T1000 (cell line): ENCODE measurements at regions not wholly inside any gene's neighbourhood (a gene's known extent, or its start where the extent isn't known, plus 50 kb on each side); places are given as distances from the start of the nearest gene placed in this dataset.
"Not testable (repeated sequence)": the region's sequence is repeated elsewhere in the genome, so short reads cannot be mapped to it uniquely, and the experiment has no call there.

Experiments
- DNase-seq: peaks from one replicate; lab custom pipeline; 2025; ENCODE audit warnings: mixed read lengths; lab: John Stamatoyannopoulos, UW

- DNase-seq, result no peak
Observed at GRCh38 chrX:23061116-23061515, 61.4 kb downstream of the DDX53 start.

GRCh38 chrX:23062359-23062758 lies 62.6 kb downstream of the DDX53 start:
- DNase-seq, result no peak

- no peak for DNase-seq
Observed at GRCh38 chrX:23066588-23067281, 67.0 kb downstream of the DDX53 start.

DNA sequence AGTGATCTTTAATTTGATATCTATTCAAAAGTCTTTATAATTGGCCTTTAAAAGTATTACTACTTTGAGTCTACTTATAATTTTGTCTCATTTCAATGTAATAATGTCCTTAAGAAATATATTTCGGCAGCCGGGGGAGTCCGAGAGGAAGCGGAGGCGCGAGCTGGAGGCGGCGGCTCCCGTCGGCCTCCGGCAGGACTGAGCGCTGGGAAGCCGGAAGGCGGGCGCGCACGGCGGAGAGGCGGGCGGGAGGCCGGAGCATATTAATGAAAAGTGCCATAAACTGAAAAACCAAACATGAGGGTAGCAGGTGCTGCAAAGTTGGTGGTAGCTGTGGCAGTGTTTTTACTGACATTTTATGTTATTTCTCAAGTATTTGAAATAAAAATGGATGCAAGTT lies 75.7 kb downstream of the DDX53 start:
- not testable (repeated sequence) for DNase-seq

GRCh38 chrX:23079347-23079746 lies 79.6 kb downstream of the DDX53 start:
- no peak for DNase-seq

DNA sequence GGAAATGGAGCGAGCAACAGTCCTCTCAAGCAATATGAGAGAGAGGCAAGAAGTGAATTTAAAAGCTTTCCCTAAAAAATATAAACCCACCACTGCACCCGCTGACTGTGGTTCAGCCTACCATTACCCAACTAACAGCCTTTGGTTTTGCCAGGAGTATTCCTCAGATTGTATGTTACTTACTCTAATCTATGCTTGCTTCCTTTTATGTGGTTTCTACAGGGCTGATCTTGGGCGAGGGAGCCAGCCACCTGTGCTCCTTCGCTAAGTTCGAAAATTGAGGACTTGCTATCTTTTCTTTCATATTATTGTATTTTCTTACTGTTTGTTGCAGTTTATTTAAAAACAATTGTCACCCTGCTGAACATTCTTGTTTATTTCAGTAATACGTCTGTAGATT lies 101.1 kb downstream of the DDX53 start:
- no peak for DNase-seq

GRCh38 chrX:23103546-23103945 lies 103.8 kb downstream of the DDX53 start:
- DNase-seq, result no peak

- no peak for DNase-seq
Observed at GRCh38 chrX:23114241-23114640, 114.5 kb downstream of the DDX53 start.

GRCh38 chrX:23115651-23116050 lies 115.9 kb downstream of the DDX53 start:
- DNase-seq, result no peak

DNA sequence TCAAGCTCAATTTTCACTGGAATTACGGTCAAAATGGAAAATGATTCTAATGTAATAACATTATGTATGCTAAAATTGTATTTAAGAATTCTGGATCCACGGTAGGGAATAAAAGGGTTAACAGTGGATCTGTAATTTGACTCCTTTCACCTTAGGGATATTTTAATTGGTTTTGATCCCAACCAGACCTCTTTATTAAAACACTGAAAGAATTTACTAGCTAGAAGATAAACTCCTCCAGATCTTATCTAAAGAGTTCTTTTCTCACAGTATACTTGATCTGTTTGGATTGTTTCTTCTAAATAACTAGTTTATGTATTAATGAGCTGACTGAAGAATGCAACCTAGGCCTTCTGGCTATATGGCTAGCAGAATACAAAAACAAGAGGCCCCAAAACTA lies 118.4 kb downstream of the DDX53 start:
- no peak for DNase-seq

- DNase-seq, result no peak
Observed at GRCh38 chrX:23118890-23119527, 119.2 kb downstream of the DDX53 start.

- no peak for DNase-seq
Observed at GRCh38 chrX:23127586-23127985, 127.8 kb downstream of the DDX53 start.

GRCh38 chrX:23133551-23133950 lies 133.8 kb downstream of the DDX53 start:
- DNase-seq, result no peak

- DNase-seq, result no peak
Observed at GRCh38 chrX:23134136-23134535, 134.4 kb downstream of the DDX53 start.

DNA sequence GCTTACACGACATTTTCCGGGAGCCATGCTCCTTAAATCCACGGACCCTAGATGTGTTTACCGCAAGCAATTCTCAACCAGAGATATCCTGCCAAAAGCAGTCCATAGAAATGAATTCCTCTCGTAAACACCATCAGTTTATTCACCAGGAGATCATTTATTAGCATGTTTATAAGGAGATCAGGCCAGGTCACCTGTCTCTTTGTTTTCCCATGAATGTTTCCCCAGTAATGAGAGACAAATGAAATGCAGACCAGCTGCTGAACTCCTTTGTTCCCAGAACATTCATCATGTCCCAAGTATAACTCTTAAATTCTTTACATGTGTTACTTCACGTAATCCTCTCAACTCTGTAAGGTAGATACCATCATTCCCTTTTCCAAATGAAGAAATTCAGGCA lies 137.1 kb downstream of the DDX53 start:
- DNase-seq, result no peak

- DNase-seq, result no peak
Observed at GRCh38 chrX:23168291-23168690, 166.4 kb upstream of the PTCHD1 start.

DNA sequence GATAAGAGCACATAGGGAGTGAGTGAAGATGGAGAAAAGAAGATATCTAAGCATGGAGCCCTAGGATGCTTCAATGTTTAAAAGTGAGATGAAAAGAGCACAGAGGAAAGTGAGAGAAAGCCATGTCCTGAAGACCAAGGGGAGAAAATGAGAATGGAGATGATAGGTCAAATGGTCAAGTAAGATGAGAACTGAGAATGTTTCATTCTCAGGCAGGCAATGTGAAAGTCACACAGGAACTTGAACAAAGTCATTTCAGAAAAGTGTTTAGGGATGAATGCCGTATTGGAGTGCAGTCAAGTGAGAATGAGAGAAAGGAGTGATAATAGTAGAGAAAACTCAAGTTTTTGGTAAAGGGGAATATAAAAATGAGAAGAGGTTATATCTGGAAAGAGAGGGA lies 148.7 kb upstream of the PTCHD1 start:
- DNase-seq, result no peak

DNA sequence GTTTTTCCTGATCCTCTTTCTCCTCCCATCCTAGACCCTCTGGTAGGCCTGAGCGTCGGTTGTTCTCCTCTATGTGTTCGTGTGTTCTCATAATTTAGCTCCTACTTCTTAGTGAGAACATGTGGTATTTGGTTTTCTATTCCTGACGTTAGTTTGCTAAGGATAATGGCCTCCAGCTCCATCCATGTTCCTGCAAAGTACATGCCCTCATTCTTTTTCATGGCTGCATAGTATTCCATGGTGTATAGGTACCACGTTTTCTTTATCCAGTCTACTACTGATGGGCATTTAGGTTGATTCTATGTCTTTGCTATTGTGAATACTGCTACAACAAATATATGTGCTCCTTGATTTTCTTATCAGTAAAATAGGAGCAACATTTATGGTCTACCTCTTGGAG lies 146.8 kb upstream of the PTCHD1 start:
- DNase-seq, result no peak

- DNase-seq, result no peak
Observed at GRCh38 chrX:23194885-23195554, 139.6 kb upstream of the PTCHD1 start.

DNA sequence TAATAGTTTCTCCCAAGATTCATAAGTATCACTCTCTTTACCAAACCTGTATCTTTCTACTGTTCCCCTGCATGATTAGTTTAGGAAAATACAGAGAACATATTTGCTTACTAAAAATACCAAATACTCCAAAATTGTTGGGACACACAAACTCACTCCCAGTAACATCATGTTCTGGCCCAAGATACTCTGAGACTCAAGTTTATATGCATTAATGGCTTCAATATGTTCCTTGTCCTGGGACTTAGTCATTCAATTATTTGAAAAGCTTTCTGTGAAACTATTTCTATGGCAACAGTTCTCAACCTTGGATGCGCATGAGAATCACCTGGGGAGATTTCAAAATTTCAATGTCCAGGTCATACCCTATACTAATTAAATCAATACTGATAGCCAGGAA lies 138.9 kb upstream of the PTCHD1 start:
- no peak for DNase-seq

- no peak for DNase-seq
Observed at GRCh38 chrX:23201706-23202105, 132.9 kb upstream of the PTCHD1 start.

GRCh38 chrX:23202326-23202725 lies 132.3 kb upstream of the PTCHD1 start:
- DNase-seq, result no peak

- DNase-seq, result no peak
Observed at GRCh38 chrX:23223169-23223568, 111.5 kb upstream of the PTCHD1 start.
